Stimulated activated CD8-positive, alpha-beta memory T cell treated with anti-CD3 and anti-CD28 coated beads, Interleukin-15, amount 100 ng/mL, for 1 hour (primary cell): ENCODE measurements at regions not wholly inside any gene's neighbourhood (a gene's known extent, or its start where the extent isn't known, plus 50 kb on each side); places are given as distances from the start of the nearest gene placed in this dataset.
"Not testable (repeated sequence)": the region's sequence is repeated elsewhere in the genome, so short reads cannot be mapped to it uniquely, and the experiment has no call there.

Experiments used
- DNase-seq: peaks from one replicate; pipeline ENCODE4 v3.0.0-alpha.2; 2020; ENCODE audit warnings: low read depth

GRCh38 chr6:156451088-156451487, 326.1 kb upstream of the ARID1B start:
- no peak for DNase-seq

- DNase-seq: no peak
These were observed 326.8 kb upstream of the ARID1B start for GRCh38 chr6:156450421-156450820.

- no peak for DNase-seq
These were observed 327.6 kb upstream of the ARID1B start for GRCh38 chr6:156449569-156449968.

GRCh38 chr6:156449128-156449527, 328.1 kb upstream of the ARID1B start:
- DNase-seq: no peak

DNA sequence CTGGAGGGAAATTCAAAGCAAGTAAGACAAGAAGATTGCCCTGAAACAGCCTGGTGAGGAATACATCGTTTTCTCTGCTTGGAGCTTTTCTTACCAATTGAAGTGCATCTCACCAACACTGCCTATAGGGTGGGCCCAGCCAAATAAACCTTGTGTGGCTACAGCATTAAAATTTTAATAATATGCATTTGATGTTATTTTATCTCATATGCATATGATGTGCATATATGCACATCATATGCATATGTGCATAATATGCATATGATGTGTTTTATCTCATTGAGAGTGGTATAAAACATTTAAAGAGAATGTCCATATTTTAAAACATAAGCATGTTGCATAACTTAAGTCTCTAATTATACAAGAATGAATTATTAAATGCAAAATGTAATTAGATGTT, 328.6 kb upstream of the ARID1B start:
- DNase-seq: no peak

GRCh38 chr6:156440688-156441087, 336.5 kb upstream of the ARID1B start:
- no peak for DNase-seq

GRCh38 chr6:156438350-156438923, 338.7 kb upstream of the ARID1B start:
- no peak for DNase-seq

- no peak for DNase-seq
These were observed 339.9 kb upstream of the ARID1B start for GRCh38 chr6:156437121-156437879.

DNA sequence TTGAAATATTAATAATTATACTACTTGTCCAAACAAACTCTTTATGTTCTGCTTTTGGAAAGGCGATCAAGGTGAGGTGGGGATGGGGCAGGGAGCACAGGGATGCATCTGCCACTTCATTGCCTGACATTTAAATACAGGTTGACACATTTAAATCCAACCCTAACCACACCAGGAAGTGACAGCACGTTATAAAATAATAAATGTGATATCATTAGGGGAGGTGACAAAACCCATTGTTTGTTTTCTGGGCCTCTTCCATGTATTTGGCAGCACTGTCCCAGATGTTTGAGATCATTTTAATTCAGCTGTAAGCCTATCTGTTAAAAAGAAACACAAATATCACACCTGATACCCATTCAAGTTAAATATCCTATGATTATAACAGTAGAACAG, 342.4 kb upstream of the ARID1B start:
- DNase-seq: no peak

- DNase-seq: no peak
These were observed 343.0 kb upstream of the ARID1B start for GRCh38 chr6:156434049-156434794.

GRCh38 chr6:156432543-156432942, 344.6 kb upstream of the ARID1B start:
- no peak for DNase-seq

DNA sequence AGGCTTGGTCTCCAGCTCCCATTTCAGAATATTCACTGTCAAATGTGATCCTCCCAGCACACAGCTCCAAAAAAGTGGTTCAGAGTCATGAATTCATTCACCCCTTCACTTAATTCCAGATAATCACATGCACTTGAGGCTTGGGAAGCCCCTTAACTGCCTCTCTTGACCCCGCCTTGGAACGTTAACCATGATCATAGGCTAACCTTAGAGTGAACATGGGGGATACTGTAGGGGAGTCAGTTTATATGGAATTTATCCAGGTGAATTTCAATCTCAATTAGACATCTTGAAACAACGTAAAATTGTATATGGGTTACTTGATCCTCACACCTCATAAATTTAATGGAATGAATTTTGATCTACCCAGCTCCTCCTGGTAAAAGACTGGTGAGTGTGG, 346.8 kb upstream of the ARID1B start:
- no peak for DNase-seq

DNA sequence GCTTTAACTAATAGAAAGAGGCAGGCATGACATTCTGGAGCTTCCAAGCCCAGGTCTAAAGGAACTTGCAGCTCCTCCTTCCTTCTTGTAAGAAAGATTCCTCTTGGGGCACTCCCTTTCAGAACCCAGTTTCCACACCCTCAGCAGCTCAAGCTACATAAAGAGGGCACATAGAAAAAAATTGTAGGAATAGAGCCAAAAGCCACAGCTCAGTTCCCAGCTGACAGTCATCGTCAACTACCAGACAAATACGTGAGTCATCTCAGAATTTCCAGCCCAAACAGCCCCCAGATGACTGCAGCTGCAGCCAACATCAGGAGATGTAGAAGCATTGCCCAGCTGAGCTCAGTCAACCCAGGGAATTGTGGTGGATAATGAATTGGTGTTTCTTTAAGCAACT, 349.8 kb upstream of the ARID1B start:
- DNase-seq: no peak

DNA sequence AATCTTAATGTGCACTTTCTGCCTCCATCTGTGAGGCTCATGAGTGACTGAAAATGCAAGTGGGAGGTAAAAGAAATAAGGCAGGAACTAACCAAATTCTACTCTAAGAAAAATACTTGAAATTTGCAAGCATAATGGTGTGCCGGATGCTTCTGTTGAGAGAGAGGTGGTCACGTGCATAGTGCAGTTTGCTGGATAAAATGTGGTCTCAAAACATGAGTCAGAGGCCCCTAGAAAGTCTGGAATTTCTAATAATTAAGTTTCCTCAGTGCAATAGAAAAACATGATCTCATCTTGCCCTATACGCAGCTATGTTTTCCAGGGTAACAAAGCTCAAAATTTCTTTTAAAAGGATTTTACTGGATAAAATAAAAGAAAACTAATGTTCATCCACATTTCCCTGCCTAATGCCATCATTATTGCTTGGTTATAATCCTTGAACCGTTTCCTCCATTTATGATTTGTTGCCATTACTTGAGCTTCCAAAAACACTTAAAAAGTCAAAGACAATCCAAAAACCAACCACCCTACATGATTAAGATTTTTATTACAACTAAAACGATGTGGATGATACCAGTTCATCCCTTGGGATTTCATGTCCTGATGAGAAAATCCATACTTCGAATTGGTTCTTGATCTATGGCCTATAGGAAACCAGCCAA, 351.7 kb upstream of the ARID1B start:
- no peak for DNase-seq

GRCh38 chr6:156423829-156424228, 353.3 kb upstream of the ARID1B start:
- DNase-seq: no peak

DNA sequence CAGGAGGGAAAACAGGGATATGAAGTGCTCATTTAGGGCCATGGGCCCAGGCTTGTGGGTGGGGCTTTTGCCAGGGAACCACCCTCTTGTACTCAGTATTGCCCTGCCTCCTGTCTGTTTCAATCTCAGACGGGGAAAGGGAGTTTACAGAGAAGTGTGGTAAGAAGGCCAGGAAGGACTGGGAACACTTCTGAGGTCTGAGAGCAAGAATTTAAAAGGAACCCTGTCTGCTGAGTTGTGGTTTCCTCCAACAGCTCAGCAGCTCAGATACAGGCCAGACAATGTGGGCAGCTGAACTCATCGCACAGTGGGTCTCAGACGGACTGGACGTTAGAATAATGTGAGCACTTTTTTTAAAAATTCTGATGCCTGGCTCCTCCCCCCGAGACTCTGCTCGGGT, 354.1 kb upstream of the ARID1B start:
- DNase-seq: no peak

- DNase-seq: no peak
These were observed 355.2 kb upstream of the ARID1B start for GRCh38 chr6:156421933-156422332.

DNA sequence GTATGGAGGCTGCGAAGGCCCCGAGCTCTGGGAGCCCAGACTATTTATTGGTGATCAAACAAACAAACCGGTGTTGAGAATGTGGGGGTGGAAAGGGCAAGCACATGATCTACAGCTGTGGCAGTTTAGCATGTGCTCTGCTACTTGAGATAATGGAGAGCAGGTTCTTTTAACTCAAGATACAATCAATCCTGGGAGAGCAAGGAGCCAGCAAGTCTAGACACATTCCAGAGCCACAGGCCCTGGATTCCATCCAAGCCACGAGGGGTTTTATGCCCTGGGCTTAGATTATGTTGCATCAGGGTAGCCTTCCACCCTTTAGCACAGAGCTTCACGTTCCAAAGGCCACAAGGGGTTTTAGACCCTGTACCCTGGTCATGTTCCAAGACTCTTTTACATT, 355.9 kb upstream of the ARID1B start:
- DNase-seq: not testable (repeated sequence)

GRCh38 chr6:156420172-156420993, 356.8 kb upstream of the ARID1B start:
- DNase-seq: no peak

- DNase-seq: no peak
These were observed 357.6 kb upstream of the ARID1B start for GRCh38 chr6:156419594-156419993.

- no peak for DNase-seq
These were observed 358.9 kb upstream of the ARID1B start for GRCh38 chr6:156418253-156418652.

DNA sequence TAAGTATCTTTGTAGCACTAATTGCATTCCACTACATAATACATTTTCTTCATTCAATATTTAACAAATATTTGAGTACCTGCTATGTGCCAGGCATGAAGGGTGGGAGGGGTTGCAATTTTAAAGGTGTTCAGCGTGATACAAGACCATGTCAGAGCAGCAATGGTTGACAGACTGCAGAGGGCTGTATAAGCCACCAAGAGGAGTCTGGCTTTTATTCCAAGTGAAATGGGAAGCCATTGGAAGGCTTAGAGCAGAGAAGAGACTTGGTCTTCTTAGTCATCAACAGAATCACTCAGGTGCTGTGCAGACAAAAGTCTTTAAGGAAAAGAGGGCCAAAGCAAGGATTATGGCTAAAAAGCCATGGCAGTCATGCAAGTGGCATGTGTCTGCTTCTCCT, 360.8 kb upstream of the ARID1B start:
- no peak for DNase-seq
